Pancreas (tissue), 10 donors: ENCODE measurements at regions not wholly inside any gene's neighbourhood (a gene's known extent, or its start where the extent isn't known, plus 50 kb on each side); places are given as distances from the start of the nearest gene placed in this dataset.

Experiments
- ATAC-seq, 4 donors: fragments of 200-7000 bp; cut with Tn5 transposase; one replicate each; pipeline versions ENCODE4 v1.8.0 to v1.9.1; 2020; ENCODE audit warnings: mild to moderate bottlenecking in 4 of 4, moderate library complexity in 4 of 4
- DNase-seq, 6 donors: peaks; one replicate each; pipeline ENCODE4 v3.0.0-alpha.2; 2020
- FAIRE-seq: peaks from 2 replicates; lab custom pipeline; 2012; peaks lifted over from hg19 to GRCh38; lab: Jason Lieb, UNC
- H3K27ac ChIP-seq, 4 donors: fragments of 200-600 bp; sonication (generic); 1 replicate in 3 of 4; 2 replicates in 1 of 4; pipeline versions ENCODE4 v1.5.0 to v1.8.0; 2020
- H3K27me3 ChIP-seq, 4 donors: fragments of 200-600 bp; one replicate each; pipeline ENCODE4 v1.8.0; 2021
- H3K36me3 ChIP-seq, 3 donors: fragments of 200-600 bp; sonication (generic) in 1 of 3; one replicate each; pipeline versions ENCODE4 v1.5.0 to v1.8.0; 2020 to 2021
- H3K4me1 ChIP-seq, 3 donors: fragments of 200-600 bp; one replicate each; pipeline ENCODE4 v1.8.0; 2021
- H3K4me3 ChIP-seq, 4 donors: fragments of 200-600 bp; sonication (generic) in 2 of 4; one replicate each; pipeline versions ENCODE4 v1.5.0 to v1.8.0; 2020 to 2021
- H3K9me3 ChIP-seq, 4 donors: fragments of 200-600 bp; one replicate each; pipeline ENCODE4 v1.8.0; 2021
- CTCF ChIP-seq, 4 donors: fragments of 200-600 bp; sonication (generic) in 3 of 4; IDR thresholded peaks; one replicate each; pipeline versions ENCODE4 v1.5.0 to v1.8.0; 2021; ENCODE audit warnings: antibody characterized with exemption in 4 of 4
- WGBS, 2 donors: extraction: QIAGEN DNeasy Blood & Tissue Kit; methylation state at CpG; one replicate each; pipeline ENCODE4 v1.1.7; 2013; 5-methylcytosine and 5-hydroxymethylcytosine counted together
- intact Hi-C, 3 donors: fragments of 100-400 bp; cut with DNase I; formaldehyde crosslinking; loops; one replicate each; pipeline versions ENCODE4 v1.11.1 to v1.14.2; 2022
- donor health status: healthy with polysubstance abuse.
- donor health status: DM: no; HTN: no; CAD: no; lungs with moderate emphysema.
- donor health status: DM: no; HTN: no; CAD: no.
- donor health status: control.
- donor health status: control.
- donor health status: Bipolar disorder and iron deficiency.
- donor health status: DM: yes; HTN: yes; CAD: no.
- donor health status: DM: no; HTN: no; CAD: no.
- donor health status: DM: no; HTN: no; CAD: no.
- donor health status: DM: yes; HTN: yes; CAD: no.

DNA sequence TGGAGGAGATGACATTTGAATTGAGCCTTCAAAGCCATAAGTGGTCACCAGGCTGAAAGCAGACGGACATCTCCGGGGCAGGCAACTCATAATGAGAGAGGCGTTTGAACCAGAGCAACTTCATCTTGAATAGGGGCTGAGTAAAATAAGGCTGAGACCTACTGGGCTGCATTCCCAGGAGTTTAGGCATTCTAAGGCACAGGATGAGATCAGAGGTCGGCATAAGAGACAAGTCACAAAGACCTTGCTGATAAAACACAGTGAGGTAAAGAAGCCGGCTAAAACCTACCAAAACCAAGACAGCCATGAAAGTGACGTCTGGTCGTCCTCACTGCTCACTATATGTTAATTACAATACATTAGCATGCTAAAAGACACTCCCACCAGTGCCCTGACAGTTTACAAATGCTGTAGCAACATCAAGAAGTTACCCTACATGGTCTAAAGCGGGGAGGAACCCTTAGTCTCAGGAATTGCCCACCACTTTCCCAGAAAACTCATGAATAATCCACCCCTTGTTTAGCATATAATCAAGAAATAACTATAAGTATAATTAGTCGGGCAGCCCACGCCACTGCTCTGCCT is 194.7 kb upstream of the SOX4 start:
- 88 to 94% methylated on average over 10 of the region's 10 CpGs for WGBS, 2 donors
- H3K27me3 ChIP-seq, result no peaks in the 10 kb centered on the region
- ATAC-seq (no peak), FAIRE-seq (no peak), DNase-seq (no peak)
- no peak for TF ChIP-seq CTCF (IDR thresholded peaks at IDR 0.05)
- H3K4me1 ChIP-seq, result peaks cover 0 to 3% (median 0%) of the 10 kb centered on the region in 3 donors
- H3K9me3 ChIP-seq, result no peaks in the 10 kb centered on the region
- intact Hi-C loops, result no loop called here
- H3K27ac ChIP-seq, result no peak overlapping the region
- H3K36me3 ChIP-seq, result no peaks in the 10 kb centered on the region
- H3K4me3 ChIP-seq, result no peak overlapping the region

DNA sequence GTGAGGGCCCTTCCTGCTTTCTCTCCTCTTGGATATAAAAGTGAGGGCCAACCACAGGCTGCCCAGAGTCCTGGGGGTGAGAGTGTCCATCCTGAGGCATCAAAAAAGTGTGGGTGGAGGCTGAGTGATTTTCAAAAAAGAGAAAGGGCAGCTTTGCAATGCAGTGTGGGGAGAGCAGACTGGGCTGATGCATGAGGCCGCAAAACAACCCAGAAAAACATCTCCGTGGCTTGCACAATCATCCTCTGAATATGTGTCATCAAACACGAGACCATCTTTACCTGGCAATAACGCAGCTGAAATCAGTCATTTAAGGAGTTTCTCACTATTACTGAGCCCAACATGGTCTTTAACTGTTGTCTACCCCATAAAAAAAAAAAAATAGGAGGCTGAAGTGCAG is 191.2 kb upstream of the SOX4 start:
- no peak for DNase-seq
- peak in 2 of 4 donors; percentile 28 to 55 for ATAC-seq
- FAIRE-seq, result no peak
- no peak overlapping the region for H3K4me3 ChIP-seq
- no peaks in the 10 kb centered on the region for H3K27me3 ChIP-seq
- TF ChIP-seq CTCF (IDR thresholded peaks at IDR 0.05), result no peak
- 89 to 92% methylated on average over 4 of the region's 4 CpGs for WGBS, 2 donors
- no peak overlapping the region for H3K27ac ChIP-seq
- H3K9me3 ChIP-seq, result no peaks in the 10 kb centered on the region
- no peaks in the 10 kb centered on the region for H3K4me1 ChIP-seq
- H3K36me3 ChIP-seq, result no peaks in the 10 kb centered on the region
- intact Hi-C loops, result no loop called here

- DNase-seq (no peak), FAIRE-seq (no peak), ATAC-seq (no peak)
- Histone ChIP-seq H3K27me3 (no peaks in the 10 kb centered on the region), H3K9me3 (no peaks in the 10 kb centered on the region), H3K36me3 (no peaks in the 10 kb centered on the region), H3K4me1 (no peaks in the 10 kb centered on the region), H3K27ac (no peak overlapping the region), H3K4me3 (no peak overlapping the region)
- no peak for TF ChIP-seq CTCF (IDR thresholded peaks at IDR 0.05)
- intact Hi-C loops, result no loop called here
- 77% methylated on average over 2 of the region's 2 CpGs for WGBS, 2 donors
Measured at GRCh38 chr6:21404577-21404976, 189.0 kb upstream of the SOX4 start.

- FAIRE-seq (no peak), ATAC-seq (no peak), DNase-seq (no peak)
- Histone ChIP-seq H3K4me3 (no peak overlapping the region), H3K9me3 (no peaks in the 10 kb centered on the region), H3K36me3 (no peaks in the 10 kb centered on the region), H3K27ac (no peak overlapping the region), H3K4me1 (no peaks in the 10 kb centered on the region), H3K27me3 (no peaks in the 10 kb centered on the region)
- no peak for TF ChIP-seq CTCF (IDR thresholded peaks at IDR 0.05)
- 89 to 93% methylated on average over 5 of the region's 5 CpGs for WGBS, 2 donors
- intact Hi-C loops, result no loop called here
Measured at GRCh38 chr6:21406316-21406715, 187.2 kb upstream of the SOX4 start.

DNA sequence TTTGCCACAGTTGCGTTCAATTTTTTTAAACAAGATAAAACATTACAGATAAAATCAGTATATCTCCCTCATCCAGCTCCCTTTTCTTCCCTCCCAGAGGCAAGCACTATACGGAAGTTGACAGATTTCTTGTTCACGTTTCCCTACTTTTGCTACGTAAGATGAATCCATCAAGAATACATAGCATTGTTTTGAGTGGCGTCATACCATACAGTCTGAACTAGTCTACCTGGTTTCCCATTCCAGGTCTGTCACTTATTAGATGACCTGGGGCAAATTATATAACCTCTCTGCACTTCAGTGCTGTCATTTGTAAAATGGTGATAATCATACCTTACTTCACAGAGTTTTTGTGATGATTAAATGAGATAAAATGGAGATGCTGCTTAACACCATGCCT is 184.3 kb upstream of the SOX4 start:
- FAIRE-seq, result no peak
- no peak for TF ChIP-seq CTCF (IDR thresholded peaks at IDR 0.05)
- WGBS, 2 donors, result 92% methylated on average over 5 of the region's 5 CpGs
- intact Hi-C loops, result no loop called here
- H3K36me3 ChIP-seq, result no peaks in the 10 kb centered on the region
- H3K27me3 ChIP-seq, result no peaks in the 10 kb centered on the region
- DNase-seq, result no peak
- ATAC-seq, result no peak
- no peaks in the 10 kb centered on the region for H3K4me1 ChIP-seq
- no peak overlapping the region for H3K27ac ChIP-seq
- no peak overlapping the region for H3K4me3 ChIP-seq
- H3K9me3 ChIP-seq, result no peaks in the 10 kb centered on the region
